ENCODE measurements at regions not wholly inside any gene's neighbourhood (a gene's known extent, or its start where the extent isn't known, plus 50 kb on each side); places are given as distances from the start of the nearest gene placed in this dataset.
"Not testable (repeated sequence)": the region's sequence is repeated elsewhere in the genome, so short reads cannot be mapped to it uniquely, and the experiment has no call there.

GRCh38 chr12:119931402-119931801 is 54.3 kb upstream of the CIT start:
- DNase-seq = no peak

GRCh38 chr12:119932921-119933320 is 55.8 kb upstream of the CIT start:
- DNase-seq = no peak

- not testable (repeated sequence) for DNase-seq
These were observed 54.3 kb upstream of the BICDL1 start for GRCh38 chr12:119934780-119935179.

- no peak for DNase-seq
These were observed 52.2 kb upstream of the BICDL1 start for GRCh38 chr12:119936705-119937311.

GRCh38 chr12:119938049-119938667 is 50.9 kb upstream of the BICDL1 start:
- peak; percentile 66 for DNase-seq

Measured in hematopoietic multipotent progenitor cell treated with erythropoietin and hydrocortisone succinate and interleukin-3 and kit ligand, for 8 days (in vitro differentiated cells).